Cardiac fibroblast (primary cell): ENCODE measurements at regions not wholly inside any gene's neighbourhood (a gene's known extent, or its start where the extent isn't known, plus 50 kb on each side); places are given as distances from the start of the nearest gene placed in this dataset.
A peak's percentile ranks its signal among the peaks of the same experiment; 100 is the strongest.

Experiments
- DNase-seq, 2 donors: peaks; one replicate each; pipeline versions ENCODE4 v3.0.0 to v3.0.0-alpha.2; 2010; ENCODE audit warnings: low read depth in 2 of 2
- H3K4me3 ChIP-seq, 2 donors: replicated peaks in 1 of 2; 1 replicate in 1 of 2; 2 replicates in 1 of 2; pipeline ENCODE4 v1.5.1; 2011; ENCODE audit warnings: low read depth in 2 of 2, low read length in 2 of 2, mild to moderate bottlenecking in 2 of 2, moderate library complexity in 1 of 2
- CTCF ChIP-seq: IDR thresholded peaks from one replicate; pipeline ENCODE4 v1.5.1; 2011; ENCODE audit warnings: low read depth, mild to moderate bottlenecking, low read length, inconsistent platforms

DNA sequence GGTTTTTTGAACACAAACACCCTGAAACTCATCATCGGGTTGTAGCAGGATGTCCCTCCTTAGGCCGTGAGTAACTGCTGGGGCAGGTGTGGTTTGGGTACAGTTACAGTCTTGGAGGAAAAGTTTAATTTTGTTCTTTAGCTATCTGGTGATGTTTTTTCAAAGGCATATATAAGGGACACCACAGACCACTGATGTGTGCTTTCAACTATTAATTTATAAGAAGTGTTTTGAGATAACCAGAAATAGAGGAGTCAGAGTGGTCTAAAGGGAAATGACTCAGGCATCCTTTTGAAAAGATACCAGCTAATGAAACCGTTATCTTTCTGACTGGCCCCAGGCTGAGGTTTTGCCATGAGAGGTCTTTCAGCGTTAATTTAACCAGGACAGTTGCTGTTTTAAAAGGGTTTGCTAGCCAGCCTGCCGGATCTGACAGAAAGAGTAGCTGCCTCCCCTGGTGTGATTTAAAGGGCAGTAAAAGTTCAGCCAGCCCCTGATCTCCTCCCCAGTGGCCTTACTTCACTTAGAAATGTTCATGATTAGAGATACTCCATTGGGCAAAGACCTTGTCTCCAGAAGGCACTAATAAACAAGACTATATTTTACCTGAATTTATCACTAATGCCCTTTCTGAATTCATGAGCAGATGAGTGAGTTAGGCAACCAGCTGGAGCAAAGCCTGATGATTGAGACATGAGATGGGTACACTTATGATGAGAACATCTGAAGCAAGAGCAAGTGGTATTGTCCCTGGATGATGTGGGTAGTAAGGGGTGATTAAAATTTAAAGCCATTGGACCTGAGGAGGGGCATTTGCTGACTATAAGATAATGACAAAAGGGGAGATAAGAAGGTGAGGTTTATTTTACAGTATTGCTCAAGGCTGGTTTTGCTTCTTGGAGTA lies 482.5 kb upstream of the TBL1XR1 start:
- DNase-seq, result peak; percentile 59 to 86
- no peak overlapping the region for H3K4me3 ChIP-seq
- TF ChIP-seq CTCF, result no peak

DNA sequence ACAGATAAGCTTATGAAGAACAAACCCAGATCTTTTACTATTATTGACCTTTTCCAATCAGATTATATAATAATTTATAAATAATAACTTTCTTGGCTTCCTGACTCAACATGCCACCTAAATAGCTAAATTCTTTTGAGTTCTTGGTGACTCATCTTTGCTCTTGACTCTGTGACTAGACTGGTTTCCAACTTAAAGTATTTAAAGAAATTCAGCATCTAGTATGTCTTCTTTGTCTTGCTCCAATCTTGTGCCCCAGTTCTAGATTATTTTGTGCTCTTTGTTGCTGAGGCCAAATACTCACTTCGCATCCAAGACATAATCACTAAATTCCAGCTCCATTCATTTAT lies 483.2 kb upstream of the TBL1XR1 start:
- no peak for TF ChIP-seq CTCF
- no peak overlapping the region for H3K4me3 ChIP-seq
- DNase-seq, result peak; percentile 31 to 67

DNA sequence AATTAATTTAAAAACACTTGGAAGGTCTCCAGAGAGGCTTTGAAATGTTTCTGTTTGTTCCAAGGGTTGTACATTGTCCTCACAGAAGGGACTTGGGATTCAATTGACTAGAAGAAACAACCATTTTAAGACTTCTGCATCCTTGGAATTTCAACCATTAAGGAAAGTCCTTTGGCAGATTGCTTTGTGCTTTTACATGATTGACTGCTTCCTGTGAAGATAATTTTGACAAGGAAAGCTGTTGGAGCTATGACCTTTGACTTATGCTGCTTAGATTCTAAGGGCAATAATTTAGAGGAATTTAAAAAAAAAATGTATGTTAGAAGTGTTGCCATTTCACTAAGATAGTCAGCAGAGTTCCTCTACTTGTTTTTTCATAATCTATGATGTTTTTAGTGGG lies 483.9 kb upstream of the TBL1XR1 start:
- DNase-seq, result peak in 1 of 2 donors; percentile 65
- no peak for TF ChIP-seq CTCF
- H3K4me3 ChIP-seq, result no peak overlapping the region

GRCh38 chr3:177681852-177682251 lies 484.6 kb upstream of the TBL1XR1 start:
- no peak overlapping the region for H3K4me3 ChIP-seq
- no peak for TF ChIP-seq CTCF
- no peak for DNase-seq

DNA sequence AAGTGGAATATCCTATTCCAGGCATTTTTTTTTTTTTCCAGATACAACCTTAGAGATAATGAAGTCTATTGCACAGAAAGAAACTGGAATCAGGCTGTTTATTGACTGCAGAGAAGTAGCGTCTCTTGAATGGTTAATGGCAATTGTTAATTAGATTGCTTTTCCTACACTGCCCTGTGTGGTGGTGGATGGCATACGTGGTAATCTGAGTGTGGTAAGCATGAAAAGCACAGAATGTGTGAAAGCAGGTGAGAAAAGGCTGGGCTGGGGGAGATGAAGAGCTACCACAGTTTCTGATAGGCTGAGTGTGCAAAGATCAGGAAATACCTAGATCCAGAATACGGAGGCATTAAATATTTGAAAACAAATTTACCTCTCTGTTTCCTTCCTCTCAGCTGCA lies 486.3 kb upstream of the TBL1XR1 start:
- no peak for TF ChIP-seq CTCF
- no peak for DNase-seq
- no peak overlapping the region for H3K4me3 ChIP-seq

- no peak overlapping the region for H3K4me3 ChIP-seq
- DNase-seq, result no peak
- no peak for TF ChIP-seq CTCF
Measured at GRCh38 chr3:177686671-177687070, 489.4 kb upstream of the TBL1XR1 start.

DNA sequence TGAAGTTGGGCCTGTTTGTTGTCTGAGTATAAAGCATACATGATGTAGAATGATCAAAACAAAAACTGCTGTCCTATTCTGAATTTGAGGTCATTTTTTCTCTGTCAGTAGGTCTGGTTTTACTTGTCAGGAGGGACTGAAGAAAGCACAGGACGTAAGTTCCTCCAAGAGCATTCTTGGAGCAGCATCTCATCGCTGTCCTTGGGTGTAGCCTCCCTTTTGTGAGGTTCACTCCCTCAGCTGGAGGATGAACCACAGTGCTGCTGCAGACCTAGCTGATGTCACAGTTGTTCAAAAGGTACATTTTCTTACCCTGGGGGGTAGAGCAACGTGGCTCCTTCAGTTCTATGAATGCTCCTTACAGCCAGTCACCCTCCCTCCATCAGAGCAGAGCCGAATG lies 490.0 kb upstream of the TBL1XR1 start:
- no peak for TF ChIP-seq CTCF
- DNase-seq, result no peak
- H3K4me3 ChIP-seq, result no peak overlapping the region
